T-helper 2 cell treated with Interferon-gamma antibody and Interleukin-4, amounts not matched to agents 5 μg/mL and 100 μg/mL, for 36 hours (primary cell): ENCODE measurements at regions not wholly inside any gene's neighbourhood (a gene's known extent, or its start where the extent isn't known, plus 50 kb on each side); places are given as distances from the start of the nearest gene placed in this dataset.
A peak's percentile ranks its signal among the peaks of the same experiment; 100 is the strongest.

Source experiments
- DNase-seq: peaks from one replicate; pipeline ENCODE4 v3.0.0; 2021; ENCODE audit warnings: low spot score
- H3K27ac Mint-ChIP-seq: one replicate; pipeline ENCODE4 v1.8.0; 2021; ENCODE audit warnings: mild to moderate bottlenecking, mixed read lengths
- H3K27me3 Mint-ChIP-seq: one replicate; pipeline ENCODE4 v1.8.0; 2021; ENCODE audit warnings: low read depth, mixed read lengths
- H3K36me3 Mint-ChIP-seq: one replicate; pipeline ENCODE4 v1.8.0; 2021; ENCODE audit warnings: low read depth, mixed read lengths
- H3K4me1 Mint-ChIP-seq: one replicate; pipeline ENCODE4 v1.8.0; 2021; ENCODE audit warnings: low read depth, mixed read lengths
- H3K4me3 Mint-ChIP-seq: one replicate; pipeline ENCODE4 v1.8.0; 2022; ENCODE audit warnings: mild to moderate bottlenecking, moderate library complexity, mixed read lengths
- H3K9me3 Mint-ChIP-seq: one replicate; pipeline ENCODE4 v1.8.0; 2021; ENCODE audit warnings: mixed read lengths

DNA sequence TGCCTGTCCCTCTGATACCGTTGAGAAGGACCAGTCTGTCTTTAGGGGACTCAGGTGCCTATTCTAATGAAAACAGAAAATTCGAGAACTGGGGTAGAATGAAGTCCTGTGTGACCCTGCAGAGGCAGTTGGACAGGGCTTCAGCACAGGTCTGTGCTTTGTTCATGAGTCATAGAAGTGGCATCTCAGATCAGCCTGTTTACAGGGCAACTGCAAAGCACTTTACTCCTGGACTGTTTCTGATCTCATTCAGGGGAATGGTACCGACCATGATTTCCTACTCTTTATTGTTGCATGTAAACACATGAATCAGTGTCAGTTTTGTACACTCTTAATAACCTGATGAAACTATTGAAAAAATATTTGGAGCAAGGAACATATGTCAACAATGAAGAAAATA lies 1517.0 kb downstream of the AACS start:
- DNase-seq = no peak
- H3K4me3 Mint-ChIP-seq = no peak overlapping the region
- no peaks in the 10 kb centered on the region for H3K27me3 Mint-ChIP-seq
- H3K27ac Mint-ChIP-seq = no peak overlapping the region
- peaks cover 1% of the 10 kb centered on the region for H3K36me3 Mint-ChIP-seq
- H3K4me1 Mint-ChIP-seq = no peaks in the 10 kb centered on the region
- H3K9me3 Mint-ChIP-seq = peaks cover 14% of the 10 kb centered on the region

- peak overlapping the region; percentile 74 for H3K27ac Mint-ChIP-seq
Measured at GRCh38 chr12:126588586-126589249, 1523.5 kb downstream of the AACS start.

DNA sequence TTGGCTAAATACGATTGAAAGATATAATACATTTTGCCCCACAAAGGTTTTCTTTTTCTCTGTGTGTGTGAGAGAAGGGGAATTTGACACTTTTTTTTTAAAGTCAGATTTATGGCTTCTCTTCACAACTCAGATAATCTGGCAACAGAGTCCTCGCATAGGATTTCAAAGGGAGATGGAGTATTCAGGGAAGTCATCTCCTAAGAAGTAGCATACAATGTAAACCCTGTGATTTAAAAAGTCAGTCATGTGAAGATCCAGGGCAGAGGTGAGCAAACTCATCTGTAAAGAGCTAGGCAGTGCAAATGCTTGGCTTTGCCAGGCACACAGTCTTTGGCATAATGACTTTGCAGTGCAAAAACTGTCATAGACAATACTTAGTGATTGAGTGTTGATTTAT lies 1526.3 kb downstream of the AACS start:
- H3K4me3 Mint-ChIP-seq = no peak overlapping the region

More at GRCh38 chr12:126588586-126589249, 1523.5 kb downstream of the AACS start:
- peaks cover 5% of the 10 kb centered on the region for H3K36me3 Mint-ChIP-seq
- H3K27me3 Mint-ChIP-seq = peaks cover 4% of the 10 kb centered on the region
- peak; percentile 56 for DNase-seq
- peaks cover 22% of the 10 kb centered on the region for H3K4me1 Mint-ChIP-seq
- H3K9me3 Mint-ChIP-seq = peaks cover 14% of the 10 kb centered on the region
- peak overlapping the region; percentile 60 for H3K4me3 Mint-ChIP-seq

GRCh38 chr12:126601184-126602170 lies 1536.2 kb downstream of the AACS start:
- no peak overlapping the region for H3K27ac Mint-ChIP-seq
- H3K4me3 Mint-ChIP-seq = no peak overlapping the region
- H3K4me1 Mint-ChIP-seq = no peaks in the 10 kb centered on the region
- DNase-seq = no peak
- H3K9me3 Mint-ChIP-seq = no peaks in the 10 kb centered on the region
- H3K36me3 Mint-ChIP-seq = no peaks in the 10 kb centered on the region
- no peaks in the 10 kb centered on the region for H3K27me3 Mint-ChIP-seq

More for the DNA sequence above, 1526.3 kb downstream of the AACS start:
- DNase-seq = no peak
- Mint-ChIP-seq H3K4me1 (peaks cover 22% of the 10 kb centered on the region), H3K9me3 (peaks cover 4% of the 10 kb centered on the region), H3K27me3 (peaks cover 4% of the 10 kb centered on the region), H3K36me3 (peaks cover 5% of the 10 kb centered on the region), H3K27ac (no peak overlapping the region)

GRCh38 chr12:126602612-126603011 lies 1537.4 kb downstream of the AACS start:
- no peaks in the 10 kb centered on the region for H3K9me3 Mint-ChIP-seq
- no peak overlapping the region for H3K27ac Mint-ChIP-seq
- no peak overlapping the region for H3K4me3 Mint-ChIP-seq
- H3K4me1 Mint-ChIP-seq = no peaks in the 10 kb centered on the region
- DNase-seq = no peak
- no peaks in the 10 kb centered on the region for H3K36me3 Mint-ChIP-seq
- no peaks in the 10 kb centered on the region for H3K27me3 Mint-ChIP-seq

DNA sequence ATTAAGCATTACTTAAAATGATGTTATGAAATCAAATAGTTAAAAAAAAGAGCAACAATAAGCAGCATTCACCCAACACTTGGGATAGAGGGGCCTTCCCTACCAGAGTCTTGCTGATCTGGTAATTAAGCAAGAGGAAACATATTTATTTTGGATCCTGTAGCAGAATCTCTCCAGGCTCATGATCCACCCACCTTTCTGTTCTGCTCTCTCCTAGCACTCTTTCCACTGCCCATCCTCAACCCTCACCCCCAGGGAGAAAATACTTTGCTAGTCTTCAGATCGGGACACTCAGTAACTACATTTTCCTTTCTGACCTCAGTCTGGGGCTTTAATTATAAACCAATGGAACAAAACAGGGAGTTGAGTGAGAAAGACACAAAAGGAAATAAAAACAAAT lies 1541.9 kb downstream of the AACS start:
- no peaks in the 10 kb centered on the region for H3K27me3 Mint-ChIP-seq
- H3K4me3 Mint-ChIP-seq = no peak overlapping the region
- H3K9me3 Mint-ChIP-seq = peaks cover 10% of the 10 kb centered on the region
- no peaks in the 10 kb centered on the region for H3K36me3 Mint-ChIP-seq
- no peaks in the 10 kb centered on the region for H3K4me1 Mint-ChIP-seq
- no peak for DNase-seq
- no peak overlapping the region for H3K27ac Mint-ChIP-seq

GRCh38 chr12:126607867-126608266 lies 1542.6 kb downstream of the AACS start:
- Mint-ChIP-seq H3K4me3 (no peak overlapping the region), H3K9me3 (peaks cover 17% of the 10 kb centered on the region), H3K36me3 (no peaks in the 10 kb centered on the region), H3K4me1 (no peaks in the 10 kb centered on the region), H3K27me3 (no peaks in the 10 kb centered on the region), H3K27ac (no peak overlapping the region)
- no peak for DNase-seq

DNA sequence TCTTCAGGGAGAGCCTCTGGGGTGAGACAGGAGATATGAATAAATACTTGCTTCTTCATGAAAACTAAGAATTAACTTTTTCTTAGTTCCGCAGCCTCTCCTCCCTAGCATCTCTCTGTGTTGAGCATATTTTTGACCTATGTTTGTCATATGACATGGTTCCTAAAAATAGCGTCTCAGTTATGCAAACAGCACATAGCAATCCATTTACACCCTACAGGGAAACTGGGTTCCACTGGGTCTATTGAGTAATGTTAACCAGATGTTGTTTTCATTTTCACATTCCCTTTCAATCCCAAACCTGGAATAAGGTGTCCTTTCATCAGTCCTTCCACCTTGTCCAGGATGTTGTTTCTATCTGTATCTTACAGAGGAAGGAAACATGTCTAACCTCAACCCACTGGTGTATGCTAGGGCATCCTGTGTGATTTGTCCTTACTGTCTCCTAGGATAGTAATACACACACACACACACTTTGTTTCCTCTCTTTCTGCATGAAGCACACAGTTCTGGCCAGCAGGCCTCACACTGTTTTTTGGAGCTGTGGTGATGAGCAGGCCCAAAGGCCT lies 1543.5 kb downstream of the AACS start:
- H3K9me3 Mint-ChIP-seq = peaks cover 23% of the 10 kb centered on the region
- no peaks in the 10 kb centered on the region for H3K27me3 Mint-ChIP-seq
- H3K27ac Mint-ChIP-seq = no peak overlapping the region
- no peak for DNase-seq
- H3K36me3 Mint-ChIP-seq = no peaks in the 10 kb centered on the region
- no peaks in the 10 kb centered on the region for H3K4me1 Mint-ChIP-seq
- H3K4me3 Mint-ChIP-seq = no peak overlapping the region

- H3K27ac Mint-ChIP-seq = no peak overlapping the region
- peaks cover 33% of the 10 kb centered on the region for H3K9me3 Mint-ChIP-seq
Measured at GRCh38 chr12:126616441-126616840, 1551.2 kb downstream of the AACS start.

DNA sequence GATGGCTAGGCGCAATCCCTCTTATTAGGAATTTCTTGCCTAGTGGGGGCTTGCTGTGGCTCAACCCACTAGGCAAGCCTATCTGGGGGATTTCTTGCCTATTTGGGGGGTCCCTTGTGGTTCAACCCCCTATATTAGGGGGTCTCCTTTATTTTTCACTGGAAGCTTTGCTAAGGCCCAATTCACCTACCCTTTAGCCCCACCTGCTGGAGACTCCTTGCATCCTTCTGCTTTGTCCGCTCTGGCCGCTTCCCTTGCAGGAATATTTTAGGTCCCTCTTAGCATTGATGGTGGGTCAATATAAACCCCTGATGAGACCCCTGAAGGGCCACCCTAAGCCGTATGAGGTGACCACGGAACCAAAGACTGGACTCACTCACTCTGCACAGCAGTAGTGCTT lies 1552.1 kb downstream of the AACS start:
- Mint-ChIP-seq H3K27me3 (no peaks in the 10 kb centered on the region), H3K4me1 (no peaks in the 10 kb centered on the region), H3K9me3 (peaks cover 26% of the 10 kb centered on the region), H3K4me3 (no peak overlapping the region), H3K27ac (no peak overlapping the region), H3K36me3 (no peaks in the 10 kb centered on the region)
- DNase-seq = no peak

More at GRCh38 chr12:126616441-126616840, 1551.2 kb downstream of the AACS start:
- no peak for DNase-seq
- H3K4me1 Mint-ChIP-seq = no peaks in the 10 kb centered on the region
- H3K36me3 Mint-ChIP-seq = no peaks in the 10 kb centered on the region
- H3K27me3 Mint-ChIP-seq = no peaks in the 10 kb centered on the region
- H3K4me3 Mint-ChIP-seq = no peak overlapping the region

- H3K36me3 Mint-ChIP-seq = no peaks in the 10 kb centered on the region
- no peak overlapping the region for H3K4me3 Mint-ChIP-seq
- no peaks in the 10 kb centered on the region for H3K27me3 Mint-ChIP-seq
Measured at GRCh38 chr12:126627596-126627995, 1562.4 kb downstream of the AACS start.

DNA sequence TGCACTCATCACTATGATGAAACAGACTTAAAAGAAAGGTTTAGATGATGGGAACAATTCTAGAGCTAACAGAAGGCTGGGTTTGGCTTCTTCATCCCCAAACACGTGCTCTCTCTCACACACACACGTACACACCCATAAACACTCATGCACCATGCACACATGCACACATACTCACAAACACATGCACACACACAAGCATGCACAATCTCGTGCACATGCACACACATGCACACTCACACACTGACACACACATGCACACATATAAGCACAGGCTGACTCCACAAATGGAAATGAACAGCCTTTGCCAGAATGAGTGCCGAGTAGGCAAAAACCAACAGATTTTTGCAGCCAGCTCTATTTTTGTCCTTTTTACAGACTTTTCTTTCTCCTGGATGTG lies 1571.6 kb downstream of the AACS start:
- Mint-ChIP-seq H3K9me3 (peaks cover 29% of the 10 kb centered on the region), H3K27me3 (no peaks in the 10 kb centered on the region), H3K4me3 (no peak overlapping the region), H3K36me3 (no peaks in the 10 kb centered on the region), H3K4me1 (no peaks in the 10 kb centered on the region), H3K27ac (no peak overlapping the region)
- no peak for DNase-seq

More at GRCh38 chr12:126627596-126627995, 1562.4 kb downstream of the AACS start:
- no peak for DNase-seq
- H3K27ac Mint-ChIP-seq = no peak overlapping the region
- H3K4me1 Mint-ChIP-seq = no peaks in the 10 kb centered on the region
- H3K9me3 Mint-ChIP-seq = peaks cover 7% of the 10 kb centered on the region

DNA sequence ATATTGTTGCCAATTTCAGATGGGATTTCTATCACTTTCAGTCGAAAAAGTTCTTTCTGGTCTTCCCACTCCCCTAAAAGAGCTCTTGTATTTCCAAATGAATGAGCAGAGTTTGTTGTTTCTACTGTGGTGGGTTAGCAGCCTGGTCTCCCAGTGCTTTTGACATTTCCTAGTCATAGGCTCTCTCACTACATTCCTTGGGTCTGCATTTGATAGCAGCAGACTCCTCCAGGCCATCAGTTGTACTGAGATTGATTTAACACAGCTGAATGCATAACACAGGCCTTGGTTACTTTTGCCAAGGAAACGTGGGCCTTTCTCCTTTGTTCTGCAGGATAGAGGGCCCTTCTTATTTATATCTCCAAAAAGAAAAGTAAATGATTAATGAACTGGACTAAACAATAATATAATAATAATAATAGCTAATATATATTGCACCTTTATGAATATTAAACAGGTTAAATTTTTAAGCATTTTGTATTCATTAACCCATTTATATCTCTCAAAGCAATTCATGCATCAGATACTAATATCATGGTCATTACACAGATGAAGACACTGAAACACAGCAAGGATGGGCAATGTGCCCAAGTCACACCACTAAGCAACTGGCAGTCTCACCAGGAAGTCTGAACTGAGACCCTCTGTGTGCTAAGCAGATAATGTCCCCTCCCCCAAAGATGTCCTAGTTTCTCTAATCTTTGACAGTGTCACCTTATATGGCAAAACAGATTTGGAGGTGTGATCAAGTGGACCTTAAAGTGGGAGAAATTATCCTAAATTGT lies 1579.2 kb downstream of the AACS start:
- no peak for DNase-seq
- H3K36me3 Mint-ChIP-seq = no peaks in the 10 kb centered on the region
- H3K4me1 Mint-ChIP-seq = no peaks in the 10 kb centered on the region
- H3K27me3 Mint-ChIP-seq = no peaks in the 10 kb centered on the region
- peaks cover 15% of the 10 kb centered on the region for H3K9me3 Mint-ChIP-seq
- no peak overlapping the region for H3K27ac Mint-ChIP-seq
- no peak overlapping the region for H3K4me3 Mint-ChIP-seq
